HG03571 (cell line): ENCODE measurements at regions not wholly inside any gene's neighbourhood (a gene's known extent, or its start where the extent isn't known, plus 50 kb on each side); places are given as distances from the start of the nearest gene placed in this dataset.
"Not testable (repeated sequence)": the region's sequence is repeated elsewhere in the genome, so short reads cannot be mapped to it uniquely, and the experiment has no call there.

Experiments used
- ATAC-seq: cut with Tn5 transposase; IDR thresholded peaks from one replicate; pipeline ENCODE4 v1.9.1; 2021; ENCODE audit not compliant: unreplicated experiment

DNA sequence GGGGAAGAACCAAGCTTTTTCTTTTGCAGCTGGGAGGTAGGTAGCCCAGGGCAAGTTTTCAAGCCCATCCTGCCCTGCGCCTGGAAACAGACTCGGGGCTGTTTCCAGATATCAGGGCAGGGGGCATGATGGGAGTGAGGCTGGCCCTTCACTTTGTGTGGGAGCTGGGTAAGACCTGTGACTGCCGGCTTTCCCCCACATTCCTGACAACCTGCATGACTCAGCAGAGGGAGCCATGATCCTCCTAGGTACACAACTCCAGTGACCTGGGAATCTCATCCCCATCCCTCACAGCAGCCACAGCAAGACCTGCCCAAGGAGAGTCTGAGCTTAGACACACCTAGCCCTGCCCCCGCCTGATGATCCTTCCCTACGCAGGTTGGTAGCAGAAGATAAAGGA is 280.8 kb downstream of the SOX4 start:
- ATAC-seq = no peak

DNA sequence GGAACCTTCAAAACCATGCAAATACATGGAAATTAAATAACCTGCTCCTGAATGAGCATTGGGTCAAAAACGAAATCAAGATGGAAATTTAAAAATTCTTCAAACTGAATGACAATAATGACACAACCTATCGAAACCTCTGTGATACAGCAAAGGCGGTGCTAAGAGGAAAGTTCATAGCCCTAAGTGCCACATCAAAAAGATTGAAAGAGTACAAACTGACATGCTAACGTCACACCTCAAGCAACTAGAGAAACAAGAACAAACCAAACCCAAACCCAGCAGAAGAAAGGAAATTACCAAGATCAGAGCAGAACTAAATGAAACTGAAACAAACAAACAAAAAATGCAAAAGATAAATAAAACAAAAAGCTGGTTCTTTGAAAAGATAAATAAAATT is 283.5 kb downstream of the SOX4 start:
- ATAC-seq = not testable (repeated sequence)

DNA sequence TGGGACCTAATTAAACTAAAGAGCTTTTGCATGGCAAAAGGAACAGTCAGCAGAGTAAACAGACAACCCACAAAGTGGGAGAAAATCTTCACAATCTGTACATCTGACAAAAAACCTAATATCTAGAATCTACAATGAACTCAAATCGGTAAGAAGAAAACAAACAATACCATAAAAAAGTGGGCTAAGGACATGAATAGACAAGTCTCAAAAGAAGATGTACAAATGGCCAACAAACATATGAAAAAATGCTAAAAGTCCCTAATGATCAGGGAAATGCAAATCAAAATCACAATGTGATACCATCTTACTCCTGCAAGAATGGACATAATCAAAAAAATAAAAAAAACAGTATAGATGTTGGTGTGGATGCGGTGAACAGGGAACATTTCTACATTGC is 286.7 kb downstream of the SOX4 start:
- not testable (repeated sequence) for ATAC-seq

DNA sequence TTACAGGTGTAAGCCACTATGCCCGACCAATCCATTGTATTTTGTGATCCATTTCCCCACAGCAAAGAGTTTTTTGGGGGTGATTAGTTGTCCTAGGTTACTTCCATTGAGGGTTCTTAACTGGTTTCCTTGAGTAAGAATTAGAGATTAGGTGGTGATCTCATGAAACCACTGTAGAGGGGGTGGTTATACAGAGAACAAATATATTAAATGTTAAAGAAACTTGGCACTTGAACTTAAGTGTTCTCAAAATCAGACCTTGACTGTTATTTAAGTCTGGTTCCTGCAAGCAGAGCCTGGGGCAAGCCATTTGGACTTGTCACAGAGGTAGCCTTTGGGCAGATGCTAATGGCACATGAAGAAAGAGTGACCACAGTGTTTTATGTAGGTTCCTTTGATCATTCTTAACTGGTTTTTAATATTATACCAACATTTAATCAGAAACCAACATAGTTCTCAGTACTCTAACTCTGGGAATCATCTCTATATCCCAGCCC is 288.5 kb downstream of the SOX4 start:
- no peak for ATAC-seq

DNA sequence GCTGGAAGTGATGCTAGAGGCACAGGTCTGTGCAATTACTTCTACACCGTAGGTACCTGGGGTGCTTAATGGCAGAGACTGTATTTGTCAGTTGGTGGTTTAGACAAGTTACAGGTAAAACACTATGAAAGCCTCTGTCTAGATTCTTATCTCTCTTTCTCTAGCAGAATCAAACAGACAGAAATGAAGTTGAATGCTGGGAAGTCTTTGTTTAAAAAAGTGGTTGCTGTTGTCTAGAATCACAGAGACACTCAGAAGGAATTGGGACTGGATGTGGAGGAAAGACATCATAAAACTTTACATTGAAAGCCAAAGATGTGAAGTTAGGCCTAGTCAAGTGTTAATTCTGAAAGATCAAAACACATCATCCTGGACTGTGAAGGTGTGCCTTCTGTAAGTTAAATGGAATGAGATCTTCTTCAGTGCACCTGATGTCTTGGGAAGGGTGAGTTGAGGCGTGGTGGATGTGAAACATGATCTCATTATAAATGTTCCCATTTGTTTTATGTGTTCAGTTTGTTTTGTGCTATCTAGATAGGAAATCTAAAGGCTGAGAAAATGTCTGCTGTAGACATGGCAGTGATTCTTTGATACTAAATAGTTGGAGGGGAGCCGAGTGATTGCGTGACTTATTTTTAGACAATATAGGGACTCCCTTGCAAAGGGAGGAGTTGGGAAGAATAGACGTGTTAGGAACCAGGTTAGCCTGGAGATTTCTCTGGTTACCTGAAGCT is 290.2 kb downstream of the SOX4 start:
- no peak for ATAC-seq

DNA sequence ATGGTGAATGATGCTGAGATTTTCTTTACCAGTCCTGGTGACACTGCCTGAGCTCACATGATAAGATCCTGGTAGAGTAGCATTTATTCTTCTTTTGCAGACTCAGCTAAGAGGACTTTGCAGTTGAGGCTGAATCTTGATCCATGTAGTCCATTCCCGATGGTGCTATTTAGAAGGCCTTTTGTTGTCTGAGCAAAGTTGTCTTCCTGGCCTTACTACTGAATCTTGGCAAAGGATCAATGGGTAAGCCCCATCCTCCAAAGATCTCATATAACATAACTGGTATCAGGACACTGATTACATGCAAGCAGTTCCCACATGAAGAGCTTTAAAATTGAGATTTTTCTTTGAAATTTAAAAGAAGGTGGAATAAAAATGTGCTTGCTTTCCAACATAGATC is 291.6 kb downstream of the SOX4 start:
- no peak for ATAC-seq

DNA sequence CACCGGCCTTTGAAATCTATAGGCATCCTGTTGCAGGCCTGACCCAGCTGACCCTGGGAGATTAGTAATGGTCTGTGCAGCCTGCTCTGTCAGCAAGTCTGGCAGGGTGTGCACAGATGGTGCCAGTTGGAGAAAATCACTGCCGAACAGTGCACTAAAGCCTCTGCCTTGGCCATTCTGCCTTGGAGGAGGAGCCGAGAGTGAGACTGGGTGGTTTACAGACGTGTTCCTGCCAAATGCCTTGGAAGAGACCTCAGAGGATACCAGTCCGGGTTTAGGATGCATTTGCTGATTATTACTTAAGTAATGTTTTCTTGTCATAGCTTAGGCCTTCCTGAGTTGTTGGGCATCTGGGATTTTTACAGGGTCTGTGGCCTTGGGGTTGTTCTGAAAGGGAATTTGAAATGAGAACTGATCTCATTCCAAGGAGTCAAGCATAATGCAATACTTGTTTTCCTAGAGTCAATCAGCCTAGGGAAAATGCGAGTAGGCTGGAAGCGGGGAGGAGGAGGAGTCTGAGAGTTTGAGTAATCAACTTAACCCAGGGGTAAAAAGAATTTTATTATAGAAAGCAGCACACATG is 292.1 kb downstream of the SOX4 start:
- no peak for ATAC-seq

DNA sequence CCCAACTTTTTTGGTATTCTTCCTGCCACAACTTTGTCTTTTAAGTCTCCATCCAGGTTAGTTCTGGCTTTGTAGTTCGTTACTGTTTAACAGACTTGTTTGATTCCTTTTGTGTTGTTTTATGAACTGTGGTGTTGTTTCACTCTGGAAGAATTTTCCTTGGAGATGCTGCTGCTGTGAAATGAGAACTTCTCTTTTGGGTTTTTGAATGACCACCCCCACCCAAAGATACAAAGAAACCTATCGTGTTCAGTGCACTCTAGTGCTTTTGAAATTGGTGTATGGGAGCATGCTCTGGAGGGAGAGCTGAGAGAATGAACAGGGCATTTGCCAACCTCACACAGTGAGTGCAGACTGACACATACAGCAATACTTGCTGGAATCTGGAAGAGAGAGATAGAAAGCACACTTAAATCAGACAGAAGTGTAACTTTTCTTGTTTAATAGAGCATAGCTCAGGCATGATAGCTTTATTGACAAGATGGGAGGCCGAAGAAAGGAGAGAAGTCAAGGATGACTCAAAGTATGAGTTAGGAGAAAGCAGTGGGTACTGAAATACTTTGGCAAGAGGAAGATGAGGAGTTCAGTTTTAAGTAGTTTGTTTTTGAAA is 293.1 kb downstream of the SOX4 start:
- ATAC-seq = no peak

DNA sequence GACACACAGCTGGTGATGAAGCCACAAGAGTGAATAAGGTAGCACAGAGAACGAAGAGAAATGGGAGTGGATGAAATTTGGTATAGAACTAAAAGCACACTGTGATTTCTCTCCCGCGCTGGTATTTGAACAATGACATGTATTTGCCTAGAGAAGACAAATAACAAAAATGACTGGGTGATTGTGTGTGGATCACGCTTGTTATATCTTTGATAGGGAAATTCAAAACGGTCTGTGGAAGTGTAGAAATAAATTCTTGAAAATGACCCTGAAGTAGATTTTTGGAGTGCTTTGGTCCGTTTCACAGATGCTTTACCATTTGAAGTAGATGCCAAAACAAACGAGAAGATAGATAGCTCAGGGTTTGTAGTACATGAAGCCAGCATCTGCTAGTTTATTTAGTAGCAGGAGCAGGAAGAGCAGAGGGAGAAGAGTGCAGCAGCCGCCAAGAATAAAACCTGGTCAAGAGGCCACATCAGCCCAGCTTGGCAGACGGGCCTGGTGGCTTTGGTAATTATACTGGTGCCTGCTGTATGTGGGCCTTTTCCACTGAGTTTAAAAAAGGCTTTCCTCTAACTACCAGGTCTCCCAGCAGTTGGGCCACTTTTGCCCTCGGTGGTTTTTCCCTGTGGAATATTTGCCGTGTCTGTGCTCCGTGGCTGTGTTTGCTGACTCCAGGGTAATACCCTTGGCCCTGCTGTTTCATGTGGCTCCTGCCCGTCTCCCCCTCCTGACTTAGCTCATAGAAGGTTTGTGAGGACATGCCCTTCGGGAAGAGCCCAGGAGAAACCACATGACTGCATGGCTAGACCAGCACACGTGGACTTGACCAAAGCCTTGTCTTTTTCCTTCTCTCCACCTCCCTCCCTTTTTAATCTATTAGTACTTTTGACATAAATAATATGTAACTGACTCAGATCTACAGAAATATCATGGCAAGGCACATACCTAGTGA is 294.0 kb downstream of the SOX4 start:
- no peak for ATAC-seq

DNA sequence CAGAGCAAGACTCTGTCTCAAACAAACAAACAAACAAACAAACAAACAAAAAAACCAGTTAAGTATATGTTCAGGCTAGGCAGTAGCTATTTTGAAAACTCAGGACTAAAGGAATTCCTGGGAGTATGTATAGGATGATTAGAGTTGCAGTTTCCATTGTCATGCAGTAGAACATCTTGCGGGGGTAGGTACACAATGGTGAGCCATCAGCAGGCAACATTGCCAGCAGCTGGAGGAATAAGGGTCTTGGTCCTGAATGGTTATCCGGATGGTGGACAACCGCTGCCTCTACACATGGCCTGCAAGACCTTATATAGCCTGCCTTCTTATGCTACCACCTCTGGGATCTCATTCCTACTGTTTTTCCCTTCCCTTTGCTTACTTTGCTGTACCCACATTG is 297.5 kb downstream of the SOX4 start:
- no peak for ATAC-seq

DNA sequence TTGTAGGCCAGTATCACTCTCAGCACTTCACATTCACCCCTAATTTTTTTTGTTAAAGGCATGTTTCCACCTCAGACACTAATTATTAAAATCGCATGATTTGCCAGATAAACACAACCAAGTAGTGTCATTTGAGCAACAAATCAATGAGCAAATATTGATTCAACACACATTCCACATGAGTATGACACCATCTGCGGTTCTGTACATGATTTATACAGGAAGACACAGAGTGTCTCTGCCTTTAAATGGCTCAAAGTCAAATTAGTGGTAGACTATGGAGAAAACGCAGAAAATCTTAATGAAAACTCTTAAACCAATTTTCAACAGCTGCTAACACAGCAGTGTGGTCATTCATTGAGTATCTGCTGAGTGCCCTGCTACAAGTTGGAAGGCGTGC is 300.2 kb downstream of the SOX4 start:
- no peak for ATAC-seq

DNA sequence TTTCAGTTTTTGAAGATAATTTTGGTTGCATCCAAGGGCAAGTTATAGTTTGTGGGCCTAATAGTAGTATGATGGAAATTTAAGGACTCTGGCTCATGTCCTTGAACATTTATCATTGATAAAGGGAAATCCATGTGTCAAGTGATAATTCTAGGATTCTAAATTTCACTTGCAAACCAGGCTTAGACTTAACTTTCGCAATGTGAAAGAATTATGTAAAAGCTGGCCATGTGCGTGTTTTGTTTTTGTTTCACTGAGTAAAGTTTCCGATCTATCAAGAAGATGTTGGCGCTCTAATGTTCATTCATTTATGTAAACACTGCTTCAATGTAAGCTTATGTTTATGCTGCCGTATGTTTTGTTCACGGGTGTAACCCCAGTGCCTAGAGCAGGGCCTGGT is 302.0 kb downstream of the SOX4 start:
- no peak for ATAC-seq

DNA sequence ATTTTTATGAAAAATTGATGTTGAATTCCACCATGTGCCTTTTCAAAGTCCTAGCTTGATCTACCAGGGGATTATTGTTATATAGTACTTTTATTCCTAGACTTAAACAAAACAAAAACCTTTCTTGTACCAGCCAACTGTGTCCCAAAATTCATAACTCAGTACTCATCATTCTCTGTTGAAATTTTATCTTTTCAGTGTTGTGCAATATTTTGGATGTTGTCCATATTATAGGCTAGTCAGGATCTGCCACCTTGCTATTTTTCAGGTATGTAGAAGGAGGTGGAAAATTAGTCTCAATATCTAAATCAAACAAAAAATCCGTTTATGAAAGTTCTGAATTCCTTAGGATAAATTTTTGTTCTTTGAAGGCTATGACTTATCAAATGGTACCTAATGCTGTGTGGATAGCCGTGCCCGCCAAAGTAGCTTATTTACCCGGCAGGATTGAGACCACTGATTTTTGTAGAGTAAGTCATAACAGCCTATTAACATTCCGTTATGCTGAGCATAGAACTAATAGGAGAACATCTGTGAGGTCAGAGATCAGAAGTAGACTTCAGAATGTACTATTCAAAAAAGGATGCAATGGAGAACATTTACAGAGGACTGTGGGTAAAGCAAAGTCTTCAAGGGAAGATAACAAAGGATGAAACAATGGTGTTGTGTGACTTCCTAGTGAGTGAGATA is 304.7 kb downstream of the SOX4 start:
- ATAC-seq = no peak

DNA sequence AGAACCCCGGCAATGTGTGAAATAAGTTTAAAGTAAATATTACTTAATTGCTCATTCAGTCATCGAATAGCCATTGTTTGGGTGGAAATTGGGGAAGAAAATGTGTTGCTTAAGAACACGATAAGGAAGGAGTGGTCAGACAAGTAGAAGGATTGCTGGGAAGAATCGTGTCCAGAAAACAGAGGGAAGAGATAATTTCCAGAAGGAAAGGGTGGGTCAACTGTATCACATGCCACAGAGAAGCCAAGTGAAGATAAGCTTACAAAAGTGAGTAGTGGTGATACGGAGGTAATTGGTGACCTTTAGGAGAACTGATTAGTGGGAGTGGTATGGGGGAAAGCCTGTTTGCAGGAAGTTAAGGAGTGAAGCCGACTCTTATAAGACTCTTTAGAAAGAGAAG is 306.2 kb downstream of the SOX4 start:
- ATAC-seq = no peak

DNA sequence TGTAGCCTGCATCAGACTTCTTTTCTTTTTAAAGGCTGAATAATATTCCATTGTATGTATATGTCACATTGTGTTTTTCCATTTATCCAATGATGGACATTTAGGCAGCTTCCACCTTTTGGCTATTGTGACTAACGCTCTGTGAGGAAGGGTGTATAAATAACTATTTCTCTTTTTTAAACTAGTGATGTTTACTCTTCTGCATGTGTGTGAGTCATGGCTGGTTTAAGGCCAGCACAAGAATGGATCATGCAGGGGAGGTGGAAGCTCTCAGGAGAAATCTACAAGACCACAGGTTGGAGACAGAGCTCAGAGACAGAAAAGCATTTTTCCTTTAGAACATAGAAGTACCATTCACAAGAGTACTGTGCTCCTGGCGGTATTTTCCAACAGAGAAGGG is 307.2 kb downstream of the SOX4 start:
- ATAC-seq = no peak

DNA sequence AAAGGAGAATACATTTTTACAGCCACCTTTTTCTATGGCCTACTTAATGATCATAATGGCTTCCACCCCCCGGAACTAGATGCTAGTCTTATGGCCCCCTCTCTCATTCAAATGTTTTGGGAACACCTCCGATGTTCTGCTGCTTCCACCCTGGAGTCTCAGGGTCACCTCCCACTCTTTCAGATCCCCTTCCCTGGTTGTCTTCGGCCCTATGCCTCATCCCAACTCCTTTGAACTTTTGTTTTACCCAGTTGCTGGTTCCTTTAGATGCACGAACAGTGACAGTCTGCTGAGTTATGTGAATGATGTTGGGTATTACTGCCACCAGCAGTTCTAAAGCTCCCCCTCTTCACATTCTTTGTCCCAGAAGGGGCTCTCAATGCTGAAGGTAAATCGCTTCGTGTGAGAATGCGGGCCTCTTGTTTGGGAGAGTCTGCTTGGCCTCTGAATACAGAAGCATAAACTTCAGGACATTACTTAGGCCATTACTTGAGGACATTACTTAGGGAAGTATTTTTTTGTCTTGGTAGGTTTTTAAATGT is 309.1 kb downstream of the SOX4 start:
- no peak for ATAC-seq

DNA sequence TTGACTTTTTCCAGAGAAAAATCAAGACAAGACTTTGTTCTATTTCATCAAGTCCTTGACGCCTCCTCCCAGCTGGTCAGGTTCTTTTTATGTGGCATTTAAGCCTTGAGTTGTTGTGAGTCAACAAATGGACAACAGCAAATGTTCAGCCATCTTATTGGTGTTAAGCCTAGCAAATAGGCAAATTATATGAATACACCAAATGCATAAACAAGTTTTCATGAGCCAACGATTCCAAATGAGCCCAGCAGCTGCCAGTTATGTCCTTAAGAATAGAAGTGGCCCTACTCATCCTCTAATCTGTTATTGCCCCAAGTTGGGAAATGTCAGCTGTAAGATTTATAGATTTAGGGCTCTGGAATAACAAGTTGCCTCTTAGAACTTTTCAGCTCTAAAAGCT is 312.0 kb downstream of the SOX4 start:
- ATAC-seq = no peak

DNA sequence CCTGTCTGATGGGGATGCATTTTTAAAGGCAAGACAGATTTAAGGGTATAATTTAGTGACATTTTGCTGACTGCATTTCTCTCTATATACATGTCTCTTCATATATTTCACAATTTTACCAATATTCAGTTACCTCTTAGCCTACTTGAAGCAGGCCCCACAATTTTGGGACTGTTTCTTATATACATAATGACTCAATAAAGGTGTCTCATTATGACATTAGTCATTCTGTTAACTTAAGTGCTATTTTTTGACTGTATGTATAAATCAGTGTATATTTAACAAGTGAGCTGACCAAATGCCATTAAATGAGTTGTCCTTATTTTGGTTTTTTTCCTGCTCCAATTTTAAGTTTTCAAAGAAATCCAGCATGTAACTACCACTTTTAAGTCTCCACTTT is 313.3 kb downstream of the SOX4 start:
- ATAC-seq = no peak

DNA sequence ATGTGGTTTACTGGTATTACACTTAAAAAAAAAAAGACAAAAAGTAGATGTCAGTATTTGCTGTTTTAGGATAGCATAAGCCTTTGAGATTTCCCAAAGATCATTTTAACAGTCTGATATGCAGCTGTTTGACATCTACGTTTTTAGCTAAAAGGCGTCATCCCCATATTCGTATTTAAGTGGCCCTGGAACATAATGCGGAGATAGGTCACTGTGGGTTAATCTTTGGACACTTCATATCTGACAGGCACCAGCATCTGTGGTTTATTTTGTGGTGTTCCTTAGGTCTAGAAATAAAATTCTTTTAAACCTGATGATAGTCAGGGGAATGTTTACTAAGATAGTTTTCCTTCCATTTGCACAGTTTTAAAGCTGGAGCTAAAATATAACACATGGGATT is 313.7 kb downstream of the SOX4 start:
- ATAC-seq = no peak

DNA sequence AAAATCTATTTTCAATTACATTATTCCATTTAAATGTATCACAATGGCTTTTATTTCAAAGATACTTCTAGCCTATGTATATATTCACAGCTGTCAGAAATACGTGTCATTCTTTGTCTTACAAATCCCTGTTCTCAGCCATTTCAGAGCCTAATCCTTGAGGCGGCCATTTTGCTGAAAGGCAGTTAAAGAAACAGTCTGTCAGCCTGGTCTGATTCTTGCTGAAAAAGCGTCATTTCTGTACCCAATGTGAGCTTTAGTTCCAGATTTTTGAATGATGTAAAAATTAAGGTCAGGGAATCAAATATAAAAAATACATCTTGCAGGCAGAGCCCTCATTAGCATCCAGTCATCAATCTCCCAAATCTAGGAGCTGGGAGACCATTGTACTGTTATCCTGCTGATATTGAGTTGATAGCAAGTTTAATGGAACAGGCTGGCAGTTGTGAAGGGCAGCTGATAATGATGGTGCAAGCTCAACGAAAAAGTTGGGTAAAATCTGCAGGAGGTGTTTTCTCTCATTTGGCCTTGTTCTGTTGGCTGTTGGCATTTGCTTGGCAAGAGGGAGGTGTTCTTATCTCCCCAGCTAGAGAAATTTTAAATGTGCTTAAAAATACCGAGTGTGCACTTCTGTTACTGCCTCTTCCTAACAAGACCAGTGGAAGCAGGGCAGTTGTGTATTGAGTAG is 314.8 kb downstream of the SOX4 start:
- ATAC-seq = no peak
